ENCODE measurements at regions not wholly inside any gene's neighbourhood (a gene's known extent, or its start where the extent isn't known, plus 50 kb on each side); places are given as distances from the start of the nearest gene placed in this dataset.

DNA sequence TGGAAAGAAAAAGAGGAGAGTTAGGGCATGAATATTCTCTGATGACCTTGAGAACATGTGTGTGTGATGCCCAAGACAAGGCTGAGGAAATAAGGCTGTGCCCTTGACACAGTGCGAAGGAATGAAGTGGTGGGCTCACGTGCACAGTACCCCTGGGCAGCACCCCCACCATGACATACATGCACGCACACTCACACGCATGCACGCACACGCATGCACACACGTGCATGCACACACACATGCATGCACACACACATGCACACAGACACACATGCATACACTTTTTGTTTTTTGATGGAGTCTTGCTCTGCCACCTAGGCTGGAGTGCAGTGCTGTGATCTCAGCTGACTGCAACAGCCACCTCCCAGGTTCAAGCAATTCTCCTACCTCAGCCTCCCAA is 118.1 kb downstream of the GATA3 start:
- TF ChIP-seq, protein P1, sequence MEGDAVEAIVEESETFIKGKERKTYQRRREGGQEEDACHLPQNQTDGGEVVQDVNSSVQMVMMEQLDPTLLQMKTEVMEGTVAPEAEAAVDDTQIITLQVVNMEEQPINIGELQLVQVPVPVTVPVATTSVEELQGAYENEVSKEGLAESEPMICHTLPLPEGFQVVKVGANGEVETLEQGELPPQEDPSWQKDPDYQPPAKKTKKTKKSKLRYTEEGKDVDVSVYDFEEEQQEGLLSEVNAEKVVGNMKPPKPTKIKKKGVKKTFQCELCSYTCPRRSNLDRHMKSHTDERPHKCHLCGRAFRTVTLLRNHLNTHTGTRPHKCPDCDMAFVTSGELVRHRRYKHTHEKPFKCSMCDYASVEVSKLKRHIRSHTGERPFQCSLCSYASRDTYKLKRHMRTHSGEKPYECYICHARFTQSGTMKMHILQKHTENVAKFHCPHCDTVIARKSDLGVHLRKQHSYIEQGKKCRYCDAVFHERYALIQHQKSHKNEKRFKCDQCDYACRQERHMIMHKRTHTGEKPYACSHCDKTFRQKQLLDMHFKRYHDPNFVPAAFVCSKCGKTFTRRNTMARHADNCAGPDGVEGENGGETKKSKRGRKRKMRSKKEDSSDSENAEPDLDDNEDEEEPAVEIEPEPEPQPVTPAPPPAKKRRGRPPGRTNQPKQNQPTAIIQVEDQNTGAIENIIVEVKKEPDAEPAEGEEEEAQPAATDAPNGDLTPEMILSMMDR (IDR thresholded peaks at IDR 0.05) = no peak
- no peak for TF ChIP-seq POLR2A (IDR thresholded peaks at IDR 0.05)
- no peak for TF ChIP-seq POLR2AphosphoS5 (IDR thresholded peaks at IDR 0.05)
